ENCODE measurements at regions not wholly inside any gene's neighbourhood (a gene's known extent, or its start where the extent isn't known, plus 50 kb on each side); places are given as distances from the start of the nearest gene placed in this dataset.

DNA sequence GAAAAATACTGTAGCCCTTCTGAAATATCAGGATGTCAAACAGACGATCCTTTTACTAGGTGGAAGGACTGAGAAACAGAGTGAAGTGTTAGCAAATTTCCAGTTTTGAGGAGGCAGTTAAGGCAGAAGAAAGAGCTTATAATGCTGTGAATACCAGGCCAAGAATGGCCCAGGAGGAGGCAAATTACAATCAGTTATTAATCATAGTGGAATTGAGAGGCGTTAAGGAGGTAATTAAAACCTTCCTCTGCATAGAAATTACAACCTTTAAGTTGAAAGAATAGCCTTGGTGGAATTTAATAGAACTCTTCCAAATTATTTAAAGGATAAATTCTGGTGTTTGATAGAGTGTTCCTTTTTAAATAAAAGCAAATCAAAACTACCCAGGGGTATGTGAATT, 590.9 kb upstream of the SEL1L start:
- TF ChIP-seq ELF4 (IDR thresholded peaks at IDR 0.05) = no peak
- no peak for TF ChIP-seq SUZ12 (IDR thresholded peaks at IDR 0.05)
- no peak for TF ChIP-seq HDGF (IDR thresholded peaks at IDR 0.05; ENCODE audit: borderline replicate concordance)
- no peak for TF ChIP-seq LEF1 (IDR thresholded peaks at IDR 0.05; ENCODE audit: borderline replicate concordance)
- no peak for TF ChIP-seq FOXK2 (IDR thresholded peaks at IDR 0.05)
- no peak for TF ChIP-seq SP1 (IDR thresholded peaks at IDR 0.05)
- no peak for TF ChIP-seq FOXA1 (IDR thresholded peaks at IDR 0.05)
- no peak for TF ChIP-seq NFRKB (IDR thresholded peaks at IDR 0.05)
- no peak for TF ChIP-seq CTBP1 (IDR thresholded peaks at IDR 0.05; ENCODE audit: borderline replicate concordance)
- TF ChIP-seq BHLHE40 (IDR thresholded peaks at IDR 0.05; ENCODE audit: borderline replicate concordance) = no peak
- no peak for TF ChIP-seq FOXM1 (IDR thresholded peaks at IDR 0.05; ENCODE audit: borderline replicate concordance)
- TF ChIP-seq ZNF384 (IDR thresholded peaks at IDR 0.05) = no peak
- TF ChIP-seq, protein P1, sequence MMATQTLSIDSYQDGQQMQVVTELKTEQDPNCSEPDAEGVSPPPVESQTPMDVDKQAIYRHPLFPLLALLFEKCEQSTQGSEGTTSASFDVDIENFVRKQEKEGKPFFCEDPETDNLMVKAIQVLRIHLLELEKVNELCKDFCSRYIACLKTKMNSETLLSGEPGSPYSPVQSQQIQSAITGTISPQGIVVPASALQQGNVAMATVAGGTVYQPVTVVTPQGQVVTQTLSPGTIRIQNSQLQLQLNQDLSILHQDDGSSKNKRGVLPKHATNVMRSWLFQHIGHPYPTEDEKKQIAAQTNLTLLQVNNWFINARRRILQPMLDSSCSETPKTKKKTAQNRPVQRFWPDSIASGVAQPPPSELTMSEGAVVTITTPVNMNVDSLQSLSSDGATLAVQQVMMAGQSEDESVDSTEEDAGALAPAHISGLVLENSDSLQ (IDR thresholded peaks at IDR 0.05) = no peak
